Stomach (tissue), 8 donors: ENCODE measurements at regions not wholly inside any gene's neighbourhood (a gene's known extent, or its start where the extent isn't known, plus 50 kb on each side); places are given as distances from the start of the nearest gene placed in this dataset.

Experiments
- DNase-seq, 2 donors: peaks; one replicate each; pipeline versions ENCODE4 v3.0.0 to v3.0.0-alpha.2; 2013 to 2019
- H3K27ac ChIP-seq, 5 donors: fragments of 200-600 bp in 4 of 5; sonication (generic) in 4 of 5; one replicate each; pipeline ENCODE4 v1.5.1; 2013 to 2019; ENCODE audit warnings: mild to moderate bottlenecking in 1 of 5, moderate library complexity in 1 of 5
- H3K27me3 ChIP-seq, 3 donors: fragments of 200-600 bp; sonication (generic); one replicate each; pipeline ENCODE4 v1.5.1; 2017 to 2019; ENCODE audit warnings: mixed run types in 1 of 3
- H3K36me3 ChIP-seq, 4 donors: fragments of 200-600 bp; sonication (generic); 1 replicate in 3 of 4; 2 replicates in 1 of 4; pipeline ENCODE4 v1.5.1; 2016 to 2019
- H3K4me1 ChIP-seq, 4 donors: fragments of 200-600 bp; sonication (generic); one replicate each; pipeline ENCODE4 v1.5.1; 2016 to 2019
- H3K4me3 ChIP-seq, 4 donors: fragments of 200-600 bp; sonication (generic) in 3 of 4; one replicate each; pipeline ENCODE4 v1.5.1; 2016 to 2019; ENCODE audit warnings: mild to moderate bottlenecking in 1 of 4
- H3K9me3 ChIP-seq, 4 donors: fragments of 200-600 bp; sonication (generic); one replicate each; pipeline ENCODE4 v1.5.1; 2016 to 2019
- CTCF ChIP-seq, 7 experiments: fragments of 450-650 bp in 4 of 7; fragments of 200-600 bp in 3 of 7; sonication (generic) in 3 of 7; IDR thresholded peaks; one replicate each; pipeline ENCODE4 v1.5.1; 2016 to 2019; ENCODE audit warnings: antibody characterized with exemption in 7 of 7, control low read depth in 2 of 7, mild to moderate bottlenecking in 1 of 7
- EP300 ChIP-seq: sonication (generic); formaldehyde crosslinking; IDR thresholded peaks from one replicate; pipeline ENCODE4 v1.6.1; 2017; ENCODE audit warnings: antibody characterized with exemption
- POLR2A ChIP-seq, 4 donors: fragments of 450-650 bp; IDR thresholded peaks; one replicate each; pipeline ENCODE4 v1.6.1; 2016; ENCODE audit warnings: antibody characterized with exemption in 4 of 4, control low read depth in 2 of 4, mild to moderate bottlenecking in 1 of 4, moderate library complexity in 1 of 4
- POLR2AphosphoS5 ChIP-seq, 3 donors: sonication (generic); formaldehyde crosslinking; IDR thresholded peaks; one replicate each; pipeline ENCODE4 v1.6.1; 2016; ENCODE audit warnings: antibody characterized with exemption in 3 of 3
- WGBS, 5 donors: extraction: QIAGEN DNeasy Blood & Tissue Kit in 3 of 5; methylation state at CpG; one replicate each; pipeline versions ENCODE4 v1.1.5 to v1.1.7; 2013 to 2018; 5-methylcytosine and 5-hydroxymethylcytosine counted together
- intact Hi-C: fragments of 100-400 bp; cut with DNase I; formaldehyde crosslinking; loops from one replicate; pipeline ENCODE4 v1.15.1; 2023; ENCODE audit warnings: low total_unique reads
- donor health status: healthy with polysubstance abuse.
- donor health status: Bipolar disorder and iron deficiency.
- donor health status: healthy.

- DNase-seq, result no peak
- Histone ChIP-seq H3K9me3 (peaks cover 0 to 7% (median 0%) of the 10 kb centered on the region in 4 donors), H3K27ac (no peak overlapping the region), H3K4me1 (no peaks in the 10 kb centered on the region), H3K27me3 (no peaks in the 10 kb centered on the region), H3K4me3 (no peak overlapping the region), H3K36me3 (no peaks in the 10 kb centered on the region)
- intact Hi-C loops, result no loop called here
- WGBS, 5 donors, result 75 to 79% (median 76%) methylated on average over 5 of the region's 5 CpGs
- TF ChIP-seq CTCF (IDR thresholded peaks at IDR 0.05) (no peak), EP300 (no peak)
Measured at GRCh38 chr13:64938660-64939059, 2291.5 kb downstream of the PCDH9 start.

GRCh38 chr13:64937302-64937701 is 2292.8 kb downstream of the PCDH9 start:
- H3K27ac ChIP-seq, result no peak overlapping the region
- H3K36me3 ChIP-seq, result no peaks in the 10 kb centered on the region
- no peak overlapping the region for H3K4me3 ChIP-seq
- H3K27me3 ChIP-seq, result no peaks in the 10 kb centered on the region
- peaks cover 0 to 7% (median 0%) of the 10 kb centered on the region in 4 donors for H3K9me3 ChIP-seq
- no peak for TF ChIP-seq CTCF (IDR thresholded peaks at IDR 0.05)
- no peak for TF ChIP-seq EP300
- no peak for TF ChIP-seq POLR2A (IDR thresholded peaks at IDR 0.05)
- TF ChIP-seq POLR2AphosphoS5 (IDR thresholded peaks at IDR 0.05), result no peak
- intact Hi-C loops, result no loop called here
- no peaks in the 10 kb centered on the region for H3K4me1 ChIP-seq
- 75 to 92% (median 80%) methylated on average over 1 of the region's 1 CpG for WGBS, 5 donors
- DNase-seq, result no peak

GRCh38 chr13:64936879-64937278 is 2293.3 kb downstream of the PCDH9 start:
- 64 to 89% (median 83%) methylated on average over 2 of the region's 2 CpGs for WGBS, 5 donors
- H3K4me1 ChIP-seq, result no peaks in the 10 kb centered on the region
- TF ChIP-seq POLR2A (IDR thresholded peaks at IDR 0.05) (no peak), CTCF (IDR thresholded peaks at IDR 0.05) (no peak)

GRCh38 chr13:64935441-64935840 is 2294.7 kb downstream of the PCDH9 start:
- no peak for DNase-seq
- Histone ChIP-seq H3K27me3 (no peaks in the 10 kb centered on the region), H3K9me3 (no peaks in the 10 kb centered on the region), H3K4me1 (no peaks in the 10 kb centered on the region), H3K4me3 (no peak overlapping the region), H3K27ac (no peak overlapping the region), H3K36me3 (no peaks in the 10 kb centered on the region)
- TF ChIP-seq EP300 (no peak), POLR2AphosphoS5 (IDR thresholded peaks at IDR 0.05) (no peak), CTCF (IDR thresholded peaks at IDR 0.05) (no peak), POLR2A (IDR thresholded peaks at IDR 0.05) (no peak)
- intact Hi-C loops, result no loop called here

More at GRCh38 chr13:64936879-64937278, 2293.3 kb downstream of the PCDH9 start:
- Histone ChIP-seq H3K9me3 (peaks cover 0 to 7% (median 0%) of the 10 kb centered on the region in 4 donors), H3K27me3 (no peaks in the 10 kb centered on the region), H3K27ac (no peak overlapping the region), H3K36me3 (no peaks in the 10 kb centered on the region), H3K4me3 (no peak overlapping the region)
- intact Hi-C loops, result no loop called here
- DNase-seq, result no peak
